ENCODE measurements at regions not wholly inside any gene's neighbourhood (a gene's known extent, or its start where the extent isn't known, plus 50 kb on each side); places are given as distances from the start of the nearest gene placed in this dataset.

DNA sequence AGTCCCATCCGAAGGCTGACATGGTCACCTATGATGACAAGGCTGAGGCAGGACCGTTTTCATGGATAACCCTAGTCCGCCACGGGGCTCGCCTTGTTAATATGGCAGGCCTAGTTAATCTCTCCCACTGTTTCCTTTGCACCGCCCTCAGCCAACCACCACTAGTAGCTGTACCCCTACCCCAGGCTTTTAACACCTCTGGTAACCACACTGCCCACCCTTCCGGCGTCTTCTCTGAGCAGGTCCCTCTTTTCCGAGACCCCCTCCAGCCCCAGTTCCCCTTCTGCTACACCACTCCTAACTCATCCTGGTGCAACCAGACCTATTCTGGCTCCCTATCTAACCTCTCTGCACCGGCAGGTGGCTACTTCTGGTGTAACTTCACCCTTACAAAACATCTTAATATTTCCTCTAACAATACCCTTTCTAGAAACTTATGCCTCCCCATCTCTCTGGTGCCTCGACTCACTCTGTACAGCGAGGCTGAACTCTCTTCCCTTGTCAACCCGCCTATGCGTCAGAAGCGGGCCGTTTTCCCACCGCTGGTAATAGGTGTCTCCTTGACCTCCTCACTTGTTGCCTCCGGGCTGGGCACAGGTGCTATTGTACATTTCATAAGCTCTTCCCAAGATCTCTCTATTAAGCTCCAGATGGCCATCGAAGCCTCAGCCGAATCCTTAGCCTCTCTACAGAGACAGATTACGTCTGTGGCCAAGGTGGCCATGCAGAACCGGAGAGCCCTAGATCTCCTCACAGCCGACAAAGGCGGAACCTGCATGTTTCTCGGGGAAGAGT is 964.4 kb downstream of the RPA4 start:
- TF ChIP-seq, protein P1, sequence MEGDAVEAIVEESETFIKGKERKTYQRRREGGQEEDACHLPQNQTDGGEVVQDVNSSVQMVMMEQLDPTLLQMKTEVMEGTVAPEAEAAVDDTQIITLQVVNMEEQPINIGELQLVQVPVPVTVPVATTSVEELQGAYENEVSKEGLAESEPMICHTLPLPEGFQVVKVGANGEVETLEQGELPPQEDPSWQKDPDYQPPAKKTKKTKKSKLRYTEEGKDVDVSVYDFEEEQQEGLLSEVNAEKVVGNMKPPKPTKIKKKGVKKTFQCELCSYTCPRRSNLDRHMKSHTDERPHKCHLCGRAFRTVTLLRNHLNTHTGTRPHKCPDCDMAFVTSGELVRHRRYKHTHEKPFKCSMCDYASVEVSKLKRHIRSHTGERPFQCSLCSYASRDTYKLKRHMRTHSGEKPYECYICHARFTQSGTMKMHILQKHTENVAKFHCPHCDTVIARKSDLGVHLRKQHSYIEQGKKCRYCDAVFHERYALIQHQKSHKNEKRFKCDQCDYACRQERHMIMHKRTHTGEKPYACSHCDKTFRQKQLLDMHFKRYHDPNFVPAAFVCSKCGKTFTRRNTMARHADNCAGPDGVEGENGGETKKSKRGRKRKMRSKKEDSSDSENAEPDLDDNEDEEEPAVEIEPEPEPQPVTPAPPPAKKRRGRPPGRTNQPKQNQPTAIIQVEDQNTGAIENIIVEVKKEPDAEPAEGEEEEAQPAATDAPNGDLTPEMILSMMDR (IDR thresholded peaks at IDR 0.05; ENCODE audit: borderline replicate concordance, insufficient read depth, low read depth, low read length): no peak
- no peak overlapping the region for H3K4me3 ChIP-seq (ENCODE audit: low read depth, low read length)

DNA sequence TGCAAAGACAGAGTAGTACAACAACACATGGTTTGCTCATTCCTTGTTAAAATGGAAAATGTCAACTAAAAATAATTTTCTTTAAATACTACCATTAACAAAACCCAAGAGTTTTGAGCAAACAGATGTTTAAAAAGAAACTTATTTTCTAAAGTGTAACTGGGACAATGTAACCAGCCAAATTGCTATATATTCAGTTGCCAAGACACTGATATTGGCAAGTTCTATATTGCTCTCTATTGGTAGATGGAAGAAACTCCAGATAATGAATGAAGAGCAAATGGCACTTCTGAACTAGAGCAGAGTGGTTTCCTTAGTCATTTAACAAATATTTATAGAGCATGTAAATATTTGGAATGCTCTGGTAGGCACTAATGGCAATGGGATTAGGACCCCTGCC is 966.2 kb downstream of the RPA4 start:
- H3K4me3 ChIP-seq (ENCODE audit: low read depth, low read length): no peak overlapping the region
- TF ChIP-seq, protein P1 (IDR thresholded peaks at IDR 0.05; ENCODE audit: borderline replicate concordance, insufficient read depth, low read depth, low read length): no peak

DNA sequence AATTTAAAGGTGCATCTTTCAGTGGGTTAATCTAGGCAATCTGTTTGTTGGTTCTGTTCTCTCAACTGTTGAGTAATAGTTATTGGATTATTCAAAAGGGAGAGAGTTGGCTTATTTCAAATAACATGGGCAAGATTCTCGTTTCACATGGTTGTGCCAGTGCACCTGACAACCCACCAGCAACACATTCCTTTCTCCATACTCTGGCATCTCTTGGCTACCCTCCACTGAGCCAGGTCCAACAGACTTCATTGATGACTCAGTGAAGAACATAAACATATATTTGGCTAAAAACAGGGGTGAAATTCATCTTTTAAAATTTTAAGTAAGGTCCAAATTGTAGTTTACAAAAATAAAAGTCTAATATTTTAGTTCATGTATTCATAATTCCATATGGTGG is 967.2 kb downstream of the RPA4 start:
- TF ChIP-seq, protein P1 (IDR thresholded peaks at IDR 0.05; ENCODE audit: borderline replicate concordance, insufficient read depth, low read depth, low read length): no peak
- H3K4me3 ChIP-seq (ENCODE audit: low read depth, low read length): no peak overlapping the region

DNA sequence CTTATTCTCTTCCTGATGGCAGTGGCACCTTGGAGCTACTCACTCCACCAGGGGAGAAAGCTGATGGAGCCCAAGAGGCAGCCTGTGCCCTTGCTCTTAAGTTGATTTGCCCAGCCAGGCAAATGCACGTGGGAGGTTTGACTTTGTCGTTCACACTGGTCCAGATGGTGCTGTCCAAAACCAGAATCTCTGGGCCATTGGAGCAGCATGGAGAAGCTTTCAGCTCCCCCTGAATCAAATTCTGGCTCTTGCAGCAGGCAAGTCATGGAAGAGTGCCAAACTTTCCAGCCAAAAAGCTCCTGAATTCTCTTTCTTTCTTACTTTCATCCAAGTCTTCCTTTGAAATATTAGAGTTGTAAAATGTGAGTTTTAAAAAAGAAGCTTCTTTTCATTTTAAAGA is 970.4 kb downstream of the RPA4 start:
- TF ChIP-seq, protein P1 (IDR thresholded peaks at IDR 0.05; ENCODE audit: borderline replicate concordance, insufficient read depth, low read depth, low read length): no peak
- H3K4me3 ChIP-seq (ENCODE audit: low read depth, low read length): no peak overlapping the region

DNA sequence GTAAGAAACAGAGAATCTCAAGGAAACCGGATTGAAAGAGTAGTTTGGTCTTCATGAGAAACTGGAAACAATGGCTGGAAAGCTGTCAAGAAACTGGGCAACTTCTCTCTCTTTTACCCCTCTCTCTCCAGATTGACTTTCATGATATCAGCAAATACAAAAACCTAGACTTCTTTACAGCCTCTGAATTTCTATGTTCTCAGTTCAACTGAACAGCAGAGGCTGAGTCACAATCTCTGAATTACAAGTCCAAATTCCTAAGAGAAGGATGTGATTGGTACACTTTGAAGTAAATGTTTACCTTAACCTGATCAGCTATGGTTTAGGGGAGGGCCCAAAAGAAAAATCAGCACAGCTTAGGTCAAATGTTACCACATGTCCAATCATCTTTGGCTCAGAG is 974.9 kb downstream of the RPA4 start:
- no peak overlapping the region for H3K4me3 ChIP-seq (ENCODE audit: low read depth, low read length)
- TF ChIP-seq, protein P1 (IDR thresholded peaks at IDR 0.05; ENCODE audit: borderline replicate concordance, insufficient read depth, low read depth, low read length): no peak

DNA sequence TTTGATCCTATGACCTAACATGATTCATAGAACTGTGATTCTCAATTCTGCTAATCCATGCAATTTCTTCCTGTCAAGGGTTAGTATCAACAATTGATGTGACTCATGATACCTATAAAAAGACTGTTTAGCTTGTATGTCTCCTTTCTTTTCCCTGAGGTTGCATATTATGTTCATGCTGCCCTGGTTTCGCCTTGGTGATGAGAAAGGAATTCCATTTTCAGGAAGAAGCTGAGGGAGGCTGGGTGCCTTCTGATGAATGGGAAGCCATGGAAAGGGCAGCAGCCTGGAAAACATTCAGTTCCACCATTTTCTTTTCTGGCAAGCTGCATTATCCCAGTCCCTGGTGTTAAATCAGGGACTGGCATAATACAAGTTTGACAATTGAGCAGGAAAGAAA is 976.5 kb downstream of the RPA4 start:
- no peak overlapping the region for H3K4me3 ChIP-seq (ENCODE audit: low read depth, low read length)
- TF ChIP-seq, protein P1 (IDR thresholded peaks at IDR 0.05; ENCODE audit: borderline replicate concordance, insufficient read depth, low read depth, low read length): no peak

DNA sequence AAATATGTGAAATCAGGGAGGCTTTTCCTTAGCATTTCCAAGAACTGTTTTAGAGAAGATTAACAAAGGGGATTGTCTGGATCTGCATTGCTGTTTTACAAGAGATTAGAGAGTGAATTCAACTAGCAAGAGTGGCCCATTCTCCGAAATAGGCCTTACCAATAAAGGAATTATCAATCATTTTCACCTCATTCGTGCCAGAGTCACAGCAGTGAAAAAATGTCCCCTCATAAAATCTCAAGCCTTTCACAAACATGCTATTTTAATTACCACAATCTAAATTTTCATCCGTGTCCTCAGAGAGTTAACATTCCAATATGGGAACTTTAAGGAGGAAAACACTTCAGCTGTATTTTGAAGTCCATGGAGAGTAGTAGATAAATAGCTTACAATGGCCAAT is 979.6 kb downstream of the RPA4 start:
- H3K4me3 ChIP-seq (ENCODE audit: low read depth, low read length): no peak overlapping the region
- TF ChIP-seq, protein P1 (IDR thresholded peaks at IDR 0.05; ENCODE audit: borderline replicate concordance, insufficient read depth, low read depth, low read length): no peak
